ENCODE measurements at regions not wholly inside any gene's neighbourhood (a gene's known extent, or its start where the extent isn't known, plus 50 kb on each side); places are given as distances from the start of the nearest gene placed in this dataset.

GRCh38 chr18:10320791-10321190 is 133.6 kb upstream of the APCDD1 start:
- Histone ChIP-seq H3K9me3 (replicated peaks) (no peaks in the 10 kb centered on the region), H3K36me3 (no peaks in the 10 kb centered on the region), H3K4me1 (no peaks in the 10 kb centered on the region), H3K27ac (no peak overlapping the region), H3K27me3 (no peaks in the 10 kb centered on the region), H3K4me3 (no peak overlapping the region)
- DNase-seq: no peak

GRCh38 chr18:10321576-10321975 is 132.9 kb upstream of the APCDD1 start:
- Histone ChIP-seq H3K9me3 (replicated peaks) (no peaks in the 10 kb centered on the region), H3K4me1 (no peaks in the 10 kb centered on the region), H3K27me3 (no peaks in the 10 kb centered on the region), H3K36me3 (no peaks in the 10 kb centered on the region), H3K27ac (no peak overlapping the region), H3K4me3 (no peak overlapping the region)
- no peak for DNase-seq

GRCh38 chr18:10322004-10322403 is 132.4 kb upstream of the APCDD1 start:
- Histone ChIP-seq H3K4me3 (no peak overlapping the region), H3K36me3 (no peaks in the 10 kb centered on the region), H3K27ac (no peak overlapping the region), H3K4me1 (no peaks in the 10 kb centered on the region), H3K27me3 (no peaks in the 10 kb centered on the region), H3K9me3 (replicated peaks) (no peaks in the 10 kb centered on the region)
- no peak for DNase-seq

- no peaks in the 10 kb centered on the region for H3K27me3 ChIP-seq
- no peaks in the 10 kb centered on the region for H3K36me3 ChIP-seq
- no peaks in the 10 kb centered on the region for H3K9me3 ChIP-seq (replicated peaks)
- no peak for DNase-seq
- H3K4me1 ChIP-seq: no peaks in the 10 kb centered on the region
- no peak overlapping the region for H3K27ac ChIP-seq
- no peak overlapping the region for H3K4me3 ChIP-seq
Measured at GRCh38 chr18:10322435-10322834, 132.0 kb upstream of the APCDD1 start.

- no peak overlapping the region for H3K4me3 ChIP-seq
- DNase-seq: no peak
- H3K36me3 ChIP-seq: no peaks in the 10 kb centered on the region
- H3K27ac ChIP-seq: no peak overlapping the region
- no peaks in the 10 kb centered on the region for H3K27me3 ChIP-seq
- H3K9me3 ChIP-seq (replicated peaks): no peaks in the 10 kb centered on the region
- H3K4me1 ChIP-seq: no peaks in the 10 kb centered on the region
Measured at GRCh38 chr18:10329101-10329500, 125.3 kb upstream of the APCDD1 start.

GRCh38 chr18:10330428-10330827 is 124.0 kb upstream of the APCDD1 start:
- H3K27me3 ChIP-seq: no peaks in the 10 kb centered on the region
- no peaks in the 10 kb centered on the region for H3K4me1 ChIP-seq

GRCh38 chr18:10332452-10332851 is 122.0 kb upstream of the APCDD1 start:
- H3K4me3 ChIP-seq: no peak overlapping the region
- H3K4me1 ChIP-seq: no peaks in the 10 kb centered on the region
- DNase-seq: no peak
- no peaks in the 10 kb centered on the region for H3K9me3 ChIP-seq (replicated peaks)
- no peak overlapping the region for H3K27ac ChIP-seq
- H3K27me3 ChIP-seq: no peaks in the 10 kb centered on the region
- H3K36me3 ChIP-seq: no peaks in the 10 kb centered on the region

More at GRCh38 chr18:10330428-10330827, 124.0 kb upstream of the APCDD1 start:
- no peak for DNase-seq
- H3K9me3 ChIP-seq (replicated peaks): no peaks in the 10 kb centered on the region
- no peak overlapping the region for H3K27ac ChIP-seq
- no peak overlapping the region for H3K4me3 ChIP-seq
- H3K36me3 ChIP-seq: no peaks in the 10 kb centered on the region

- H3K27me3 ChIP-seq: no peaks in the 10 kb centered on the region
- no peak overlapping the region for H3K27ac ChIP-seq
- H3K4me1 ChIP-seq: no peaks in the 10 kb centered on the region
- H3K4me3 ChIP-seq: no peak overlapping the region
- H3K36me3 ChIP-seq: no peaks in the 10 kb centered on the region
- DNase-seq: no peak
- H3K9me3 ChIP-seq (replicated peaks): no peaks in the 10 kb centered on the region
Measured at GRCh38 chr18:10336749-10337350, 117.6 kb upstream of the APCDD1 start.

GRCh38 chr18:10340821-10341220 is 113.6 kb upstream of the APCDD1 start:
- Histone ChIP-seq H3K27ac (no peak overlapping the region), H3K9me3 (replicated peaks) (no peaks in the 10 kb centered on the region), H3K4me1 (no peaks in the 10 kb centered on the region), H3K36me3 (no peaks in the 10 kb centered on the region), H3K27me3 (no peaks in the 10 kb centered on the region), H3K4me3 (no peak overlapping the region)
- no peak for DNase-seq

- H3K4me1 ChIP-seq: no peaks in the 10 kb centered on the region
- H3K4me3 ChIP-seq: no peak overlapping the region
- H3K9me3 ChIP-seq (replicated peaks): no peaks in the 10 kb centered on the region
- no peaks in the 10 kb centered on the region for H3K36me3 ChIP-seq
- no peak overlapping the region for H3K27ac ChIP-seq
- no peak for DNase-seq
- no peaks in the 10 kb centered on the region for H3K27me3 ChIP-seq
Measured at GRCh38 chr18:10343778-10344177, 110.7 kb upstream of the APCDD1 start.

- Histone ChIP-seq H3K9me3 (replicated peaks) (no peaks in the 10 kb centered on the region), H3K4me1 (no peaks in the 10 kb centered on the region), H3K36me3 (no peaks in the 10 kb centered on the region), H3K27me3 (no peaks in the 10 kb centered on the region), H3K4me3 (no peak overlapping the region), H3K27ac (no peak overlapping the region)
- DNase-seq: no peak
Measured at GRCh38 chr18:10346749-10347415, 107.6 kb upstream of the APCDD1 start.

- DNase-seq: no peak
- Histone ChIP-seq H3K4me3 (no peak overlapping the region), H3K4me1 (0 out of 2 replicates have a peak, but pooled peaks cover 3% of the 10 kb centered on the region), H3K27me3 (no peaks in the 10 kb centered on the region), H3K27ac (no peak overlapping the region), H3K36me3 (no peaks in the 10 kb centered on the region), H3K9me3 (replicated peaks) (no peaks in the 10 kb centered on the region)
Measured at GRCh38 chr18:10349561-10349960, 104.9 kb upstream of the APCDD1 start.

- no peak overlapping the region for H3K4me3 ChIP-seq
- 0 out of 2 replicates have a peak, but pooled peaks cover 3% of the 10 kb centered on the region for H3K4me1 ChIP-seq
- no peak overlapping the region for H3K27ac ChIP-seq
- H3K9me3 ChIP-seq (replicated peaks): no peaks in the 10 kb centered on the region
- no peaks in the 10 kb centered on the region for H3K36me3 ChIP-seq
- no peaks in the 10 kb centered on the region for H3K27me3 ChIP-seq
- DNase-seq: no peak
Measured at GRCh38 chr18:10350661-10351060, 103.8 kb upstream of the APCDD1 start.

- Histone ChIP-seq H3K27me3 (no peaks in the 10 kb centered on the region), H3K4me3 (no peak overlapping the region), H3K9me3 (replicated peaks) (no peaks in the 10 kb centered on the region), H3K36me3 (no peaks in the 10 kb centered on the region), H3K27ac (no peak overlapping the region), H3K4me1 (0 out of 2 replicates have a peak, but pooled peaks cover 3% of the 10 kb centered on the region)
- DNase-seq: no peak
Measured at GRCh38 chr18:10351219-10351818, 103.1 kb upstream of the APCDD1 start.

GRCh38 chr18:10351858-10352257 is 102.6 kb upstream of the APCDD1 start:
- Histone ChIP-seq H3K27ac (no peak overlapping the region), H3K27me3 (no peaks in the 10 kb centered on the region), H3K4me1 (0 out of 2 replicates have a peak, but pooled peaks cover 3% of the 10 kb centered on the region), H3K9me3 (replicated peaks) (no peaks in the 10 kb centered on the region), H3K36me3 (no peaks in the 10 kb centered on the region), H3K4me3 (no peak overlapping the region)
- no peak for DNase-seq
